HG03378 (cell line): ENCODE measurements at regions not wholly inside any gene's neighbourhood (a gene's known extent, or its start where the extent isn't known, plus 50 kb on each side); places are given as distances from the start of the nearest gene placed in this dataset.
A peak's percentile ranks its signal among the peaks of the same experiment; 100 is the strongest.

Experiments
- ATAC-seq: cut with Tn5 transposase; IDR thresholded peaks from one replicate; pipeline ENCODE4 v1.9.1; 2021; ENCODE audit warnings: mild to moderate bottlenecking, moderate library complexity; ENCODE audit not compliant: unreplicated experiment

- no peak for ATAC-seq
Observed at GRCh38 chrX:15191830-15192229, 78.1 kb downstream of the ASB9 start.

DNA sequence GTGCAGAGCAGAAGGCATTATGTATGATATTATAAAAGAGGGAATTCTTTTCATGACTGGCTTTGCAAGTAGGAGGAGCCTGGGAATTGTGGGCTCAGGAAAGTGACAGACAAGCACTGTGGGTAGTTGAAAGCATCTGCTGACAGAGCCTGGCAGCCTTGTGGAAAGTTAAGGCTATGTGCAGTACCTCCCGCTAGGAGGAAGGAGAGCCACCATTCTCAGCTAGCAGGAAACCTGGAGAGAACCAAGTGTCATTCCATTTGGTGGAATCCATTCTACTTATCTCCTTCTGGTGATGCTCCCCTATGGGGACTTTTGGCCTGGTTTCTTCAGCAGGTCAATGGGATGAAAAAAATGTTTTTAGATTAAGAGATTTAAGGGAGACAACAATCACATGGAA is 81.8 kb downstream of the ASB9 start:
- no peak for ATAC-seq

DNA sequence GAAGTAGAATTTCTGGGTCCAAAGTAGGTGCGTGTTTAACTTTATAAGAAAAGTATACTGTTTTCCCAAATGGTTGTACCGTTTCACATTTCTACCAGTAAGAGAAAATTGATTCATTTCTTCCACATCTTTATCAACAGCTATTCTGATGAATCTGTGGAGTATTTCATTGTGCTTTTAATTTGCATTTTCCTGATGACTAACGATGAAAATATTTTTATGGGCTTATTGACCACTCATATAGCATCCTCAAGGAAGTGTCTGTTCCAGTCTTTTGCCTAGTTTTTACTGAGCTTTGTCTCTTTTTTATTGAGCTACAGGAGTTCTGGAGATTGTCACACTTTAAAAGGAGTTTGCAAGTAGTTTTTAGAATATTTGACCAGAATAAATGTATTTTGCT is 92.6 kb downstream of the ASB9 start:
- ATAC-seq: no peak

DNA sequence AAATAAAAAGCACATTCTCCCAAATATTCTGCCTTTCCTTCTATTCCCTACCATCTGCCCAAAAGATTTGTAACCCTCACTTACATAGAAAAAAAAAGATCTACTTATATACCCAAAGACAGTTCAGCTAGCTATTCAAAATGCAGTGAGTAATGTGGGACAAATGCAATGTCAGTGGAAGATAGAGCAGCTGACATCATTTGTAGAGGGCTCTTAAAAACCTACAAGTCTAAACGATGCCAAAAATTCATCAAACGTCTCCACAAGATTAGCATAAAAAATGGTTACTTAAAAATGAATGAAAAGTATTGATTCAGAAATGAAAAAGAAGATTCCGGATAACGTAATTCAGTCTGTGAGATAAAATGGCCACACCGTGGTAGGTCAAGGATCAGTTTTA is 96.5 kb downstream of the ASB9 start:
- no peak for ATAC-seq

DNA sequence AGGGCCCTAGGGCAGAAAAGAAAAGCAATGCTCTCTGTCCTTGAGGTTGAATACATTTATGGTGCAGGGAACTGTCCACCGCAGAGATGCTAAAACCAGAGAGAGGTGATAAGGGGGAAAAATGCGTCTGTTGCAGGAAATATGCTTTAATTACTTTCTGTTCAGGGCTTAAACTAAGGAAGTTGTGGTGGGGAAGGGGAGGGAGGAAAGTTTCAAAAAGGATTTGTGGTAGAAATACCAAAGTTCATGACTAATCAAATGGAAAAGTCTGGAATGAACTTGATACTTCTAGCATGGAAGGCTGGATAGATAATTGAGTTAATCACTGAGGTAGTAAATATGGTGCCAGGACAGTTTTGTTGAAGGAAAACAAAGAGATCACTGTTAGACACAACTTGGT is 99.0 kb downstream of the ASB9 start:
- ATAC-seq: no peak

GRCh38 chrX:15167826-15168225 is 102.1 kb downstream of the ASB9 start:
- ATAC-seq: no peak

DNA sequence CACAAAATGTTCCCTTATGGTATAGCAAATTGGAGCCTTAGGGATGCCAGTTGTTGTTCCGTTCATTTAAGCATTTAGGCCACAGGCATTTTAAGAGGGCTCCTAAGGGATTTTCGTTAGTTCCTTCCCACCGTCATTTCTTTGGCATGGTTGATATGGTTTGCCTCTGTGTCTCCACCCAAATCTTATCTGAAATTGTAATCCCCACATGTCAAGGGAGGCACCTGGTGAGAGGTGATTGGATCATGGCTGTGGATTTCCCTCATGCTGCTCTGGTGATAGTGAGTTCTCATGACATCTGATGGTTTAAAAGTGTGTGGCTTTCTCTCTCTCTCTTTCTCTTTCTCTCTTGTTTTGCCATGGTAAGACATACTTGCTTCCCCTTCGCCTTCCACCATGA is 104.1 kb downstream of the ASB9 start:
- no peak for ATAC-seq

- ATAC-seq: no peak
Observed at GRCh38 chrX:15163131-15163530, 106.8 kb downstream of the ASB9 start.

DNA sequence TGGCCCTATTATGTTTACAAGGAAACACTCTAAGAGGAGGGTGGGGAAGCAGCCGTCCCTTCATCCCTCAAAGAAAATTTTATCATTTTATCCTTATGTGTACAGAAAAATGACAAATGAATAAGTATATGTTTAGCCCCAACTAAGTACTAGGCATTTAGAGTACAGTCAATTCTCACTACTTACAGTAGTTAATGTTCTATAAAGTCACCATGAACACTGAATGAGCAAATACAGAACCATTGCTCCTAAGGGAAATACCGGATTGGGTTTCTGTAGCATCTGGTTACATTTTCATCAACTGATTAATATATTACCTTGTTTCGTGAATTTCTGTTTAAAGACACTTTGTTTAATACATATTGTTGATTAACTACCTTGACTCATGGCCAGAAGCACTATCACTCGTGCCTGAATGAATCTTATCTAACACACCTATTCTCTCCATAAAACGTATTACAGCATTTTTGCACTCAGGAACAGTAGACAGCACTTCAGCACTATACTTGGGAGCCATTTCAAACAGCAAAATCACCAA is 109.3 kb downstream of the ASB9 start:
- peak; percentile 54 for ATAC-seq

- peak; percentile 66 for ATAC-seq
Observed at GRCh38 chrX:15158736-15159406, 111.0 kb downstream of the ASB9 start.

- ATAC-seq: peak; percentile 5
Observed at GRCh38 chrX:15158350-15158735, 111.5 kb downstream of the ASB9 start.

- ATAC-seq: no peak
Observed at GRCh38 chrX:15157624-15158023, 112.3 kb downstream of the ASB9 start.

DNA sequence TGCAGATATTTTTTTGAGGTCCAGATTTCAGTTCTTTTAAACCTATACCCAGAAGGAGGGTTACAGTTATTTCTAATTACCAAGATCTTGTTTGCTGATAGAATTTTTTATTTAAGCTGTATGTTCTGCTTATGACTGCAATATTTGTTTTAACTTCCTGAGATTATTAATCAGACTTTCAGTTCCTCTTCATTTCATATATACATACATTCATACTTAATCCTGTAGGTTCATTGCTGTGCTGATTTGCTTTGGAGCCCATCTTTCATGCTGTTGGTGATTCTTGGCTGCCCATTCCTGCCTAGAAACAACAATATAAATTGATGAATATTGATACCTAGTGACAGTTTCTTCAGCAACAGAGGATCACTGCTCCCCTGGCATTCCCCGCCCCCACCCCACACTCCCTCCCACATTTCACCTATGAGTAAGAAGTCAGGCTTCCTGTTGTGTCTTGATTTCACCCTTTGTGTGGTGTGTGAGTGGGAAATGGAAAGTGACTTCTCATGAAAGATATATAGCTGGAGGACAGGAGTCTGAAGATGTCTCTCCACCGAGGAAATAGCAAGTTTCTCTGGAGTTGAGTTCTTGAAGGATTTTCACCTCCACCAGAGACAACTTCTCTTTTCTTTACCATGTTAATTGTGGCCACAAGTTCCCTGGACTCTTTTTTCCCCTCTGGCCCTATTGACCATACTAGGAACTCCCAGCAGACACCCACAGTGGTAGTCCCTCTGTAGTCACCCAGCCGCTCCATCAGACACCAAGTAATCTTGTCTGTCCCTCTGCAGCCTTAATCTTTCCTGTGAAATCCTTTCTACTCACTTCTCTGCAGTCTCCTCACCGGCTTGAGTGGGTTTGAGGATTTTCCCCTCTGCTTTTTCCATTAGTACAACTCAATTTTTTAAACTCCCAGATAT is 118.4 kb downstream of the ASB9 start:
- ATAC-seq: peak; percentile 81

DNA sequence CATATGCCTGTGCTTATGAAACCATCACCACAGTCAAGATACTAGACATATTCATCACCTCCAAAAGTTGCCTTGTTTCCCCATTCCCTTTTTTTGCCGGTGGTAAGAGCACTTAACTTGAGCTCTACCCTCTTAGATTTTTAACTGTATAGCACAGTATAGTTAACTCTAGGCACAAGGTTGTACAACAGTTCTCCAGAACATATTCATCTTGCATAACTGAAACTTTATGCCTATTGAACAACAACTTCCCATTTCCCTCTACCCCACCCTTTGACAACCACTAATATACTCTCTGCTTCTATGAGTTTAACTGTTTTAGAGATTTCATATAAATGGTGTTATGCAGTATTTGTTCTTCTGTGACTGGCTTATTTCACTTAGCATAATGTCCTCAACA is 119.3 kb downstream of the ASB9 start:
- no peak for ATAC-seq

GRCh38 chrX:15146515-15146914 is 123.4 kb downstream of the ASB9 start:
- no peak for ATAC-seq

DNA sequence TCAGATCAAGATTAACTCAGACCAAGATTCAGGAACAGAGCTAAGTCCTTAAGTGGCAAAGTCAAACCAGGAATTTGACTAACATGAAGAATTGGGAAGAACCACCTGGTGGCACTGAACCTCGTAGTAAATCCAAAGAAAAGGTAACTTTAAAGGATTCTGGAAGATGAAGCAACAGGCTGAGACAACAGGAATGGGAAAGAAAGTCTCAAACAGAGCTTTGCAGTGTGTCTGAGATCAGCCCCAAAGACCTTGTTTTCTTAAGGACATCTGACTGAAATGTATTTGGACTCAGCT is 126.1 kb downstream of the ASB9 start:
- ATAC-seq: no peak

DNA sequence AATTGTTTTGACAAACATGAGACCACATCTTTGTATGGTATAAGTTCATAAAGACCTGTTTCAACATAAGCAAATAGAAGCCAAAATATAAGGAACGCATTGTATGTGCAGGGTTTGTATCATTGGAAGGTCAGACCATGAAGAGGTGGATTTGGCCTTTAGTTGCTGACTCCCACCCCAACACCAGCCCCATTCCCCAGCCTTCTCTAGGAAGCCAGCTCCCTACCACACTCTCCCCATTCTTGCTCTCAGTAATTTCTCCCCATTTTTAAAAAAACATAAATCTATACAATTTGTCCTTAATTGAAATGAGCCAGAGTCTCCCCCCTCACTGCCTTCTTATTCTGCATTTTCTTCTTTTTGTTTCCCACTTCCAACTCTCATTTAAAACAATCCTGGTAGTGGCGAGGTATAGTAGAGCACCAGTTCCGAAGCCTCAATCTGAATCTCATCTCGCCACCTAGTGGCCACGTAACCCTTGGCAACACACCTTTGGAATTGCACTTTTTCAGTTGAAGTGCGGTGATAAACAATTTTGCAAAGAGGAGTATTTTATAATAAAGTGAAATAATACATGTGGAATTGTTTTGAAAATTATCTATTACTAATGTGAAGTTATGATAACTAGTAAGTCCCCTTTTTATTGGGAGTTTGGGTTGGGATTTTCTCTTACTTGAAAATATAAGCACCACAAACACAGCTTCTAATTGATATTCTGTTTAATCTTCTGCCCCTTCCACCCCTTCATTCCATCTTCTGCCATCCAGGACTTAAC is 126.6 kb downstream of the ASB9 start:
- ATAC-seq: peak; percentile 72

- no peak for ATAC-seq
Observed at GRCh38 chrX:15142084-15142715, 127.7 kb downstream of the ASB9 start.

GRCh38 chrX:15136795-15137194 is 133.1 kb downstream of the ASB9 start:
- no peak for ATAC-seq

DNA sequence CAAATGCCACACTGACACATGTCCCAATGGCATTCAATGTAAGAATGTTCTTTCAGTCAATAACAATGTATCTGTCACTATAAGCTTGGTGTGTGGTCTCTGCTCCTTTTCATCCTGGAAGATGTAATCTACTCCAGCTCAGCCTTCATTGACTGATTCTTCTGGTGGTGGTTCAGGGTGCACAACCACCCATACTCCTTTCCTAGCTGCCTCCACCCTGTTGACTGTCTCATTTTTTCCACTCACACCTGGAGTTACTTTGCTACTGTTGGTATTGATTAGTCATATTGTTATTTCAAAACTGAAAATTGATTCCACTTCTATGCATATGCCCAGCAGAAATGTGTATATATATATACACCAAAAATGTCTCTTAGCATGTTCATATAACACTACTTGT is 140.5 kb downstream of the ASB9 start:
- no peak for ATAC-seq

GRCh38 chrX:15128861-15129260 is 141.0 kb downstream of the ASB9 start:
- no peak for ATAC-seq
